Suprapubic skin (tissue), 4 donors: ENCODE measurements at regions not wholly inside any gene's neighbourhood (a gene's known extent, or its start where the extent isn't known, plus 50 kb on each side); places are given as distances from the start of the nearest gene placed in this dataset.

Experiments
- DNase-seq, 2 donors: peaks; one replicate each; pipeline ENCODE4 v3.0.0-alpha.2; 2019; ENCODE audit warnings: low spot score in 2 of 2
- H3K27ac ChIP-seq: fragments of 200-600 bp; sonication (generic); one replicate; pipeline ENCODE4 v1.5.1; 2019
- H3K27me3 ChIP-seq: fragments of 200-600 bp; sonication (generic); one replicate; pipeline ENCODE4 v1.5.1; 2019
- H3K36me3 ChIP-seq: fragments of 200-600 bp; sonication (generic); one replicate; pipeline ENCODE4 v1.5.1; 2019
- H3K4me1 ChIP-seq: fragments of 200-600 bp; sonication (generic); one replicate; pipeline ENCODE4 v1.5.1; 2019
- H3K4me3 ChIP-seq: fragments of 200-600 bp; sonication (generic); one replicate; pipeline ENCODE4 v1.5.1; 2019; ENCODE audit warnings: mild to moderate bottlenecking
- H3K9me3 ChIP-seq: fragments of 200-600 bp; sonication (generic); one replicate; pipeline ENCODE4 v1.5.1; 2019
- EP300 ChIP-seq: sonication (generic); formaldehyde crosslinking; IDR thresholded peaks from one replicate; pipeline ENCODE4 v1.6.1; 2017; ENCODE audit warnings: antibody characterized with exemption
- POLR2A ChIP-seq, 2 donors: fragments of 450-650 bp; IDR thresholded peaks; one replicate each; pipeline ENCODE4 v1.6.1; 2017; ENCODE audit warnings: antibody characterized with exemption in 2 of 2, mild to moderate bottlenecking in 2 of 2, moderate library complexity in 2 of 2
- POLR2AphosphoS5 ChIP-seq, 3 donors: sonication (generic); formaldehyde crosslinking; IDR thresholded peaks; one replicate each; pipeline ENCODE4 v1.6.1; 2017; ENCODE audit warnings: antibody characterized with exemption in 3 of 3
- WGBS: methylation state at CpG from one replicate; pipeline ENCODE4 v1.1.5; 2018; 5-methylcytosine and 5-hydroxymethylcytosine counted together
- TF ChIP-seq, protein P1 (sequence below), 2 donors: fragments of 200-600 bp in 1 of 2; fragments of 450-650 bp in 1 of 2; sonication (generic) in 1 of 2; IDR thresholded peaks; one replicate each; pipeline ENCODE4 v1.5.1; 2016 to 2019; ENCODE audit warnings: antibody characterized with exemption in 2 of 2, mild to moderate bottlenecking in 1 of 2, moderate library complexity in 1 of 2

DNA sequence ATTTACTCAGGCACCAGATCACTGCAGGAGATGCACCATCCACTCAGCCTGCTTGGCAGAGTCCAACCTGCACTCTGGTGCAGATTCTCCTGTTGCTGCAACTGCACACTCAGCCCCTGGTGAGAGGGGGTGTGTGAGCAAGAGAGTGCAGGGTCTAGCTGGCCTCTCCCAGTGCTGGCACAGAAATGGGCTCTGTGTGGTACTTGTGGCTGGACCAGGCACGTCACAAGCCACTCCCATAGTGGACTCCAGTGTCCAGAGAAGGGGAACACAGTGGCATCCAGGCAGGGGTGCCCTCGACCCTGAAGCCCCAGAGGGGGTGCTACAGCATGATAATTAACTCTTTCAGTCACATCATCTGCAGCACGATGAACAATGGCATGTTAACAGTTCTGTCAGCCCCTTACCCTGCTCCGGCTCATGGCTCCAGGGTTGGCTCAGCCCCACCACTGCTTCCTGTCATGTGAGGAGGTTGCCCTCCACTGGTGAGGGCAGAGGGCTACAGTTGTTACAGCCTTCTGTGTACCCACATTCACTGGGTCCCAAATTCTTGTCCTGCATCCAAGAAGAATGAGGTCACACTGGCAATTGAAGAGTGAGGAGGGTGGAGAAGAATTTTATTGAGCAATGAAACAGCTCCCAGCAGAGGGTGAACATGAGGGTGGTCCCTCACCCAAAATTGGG, 135.7 kb downstream of the EVA1A start:
- 78% methylated on average over 1 of the region's 4 CpGs for WGBS
- Histone ChIP-seq H3K4me1 (no peaks in the 10 kb centered on the region), H3K36me3 (no peaks in the 10 kb centered on the region), H3K27me3 (peaks cover 5% of the 10 kb centered on the region), H3K4me3 (no peak overlapping the region), H3K9me3 (no peaks in the 10 kb centered on the region), H3K27ac (no peak overlapping the region)
- TF ChIP-seq POLR2A (IDR thresholded peaks at IDR 0.05): no peak
- TF ChIP-seq, protein P1, sequence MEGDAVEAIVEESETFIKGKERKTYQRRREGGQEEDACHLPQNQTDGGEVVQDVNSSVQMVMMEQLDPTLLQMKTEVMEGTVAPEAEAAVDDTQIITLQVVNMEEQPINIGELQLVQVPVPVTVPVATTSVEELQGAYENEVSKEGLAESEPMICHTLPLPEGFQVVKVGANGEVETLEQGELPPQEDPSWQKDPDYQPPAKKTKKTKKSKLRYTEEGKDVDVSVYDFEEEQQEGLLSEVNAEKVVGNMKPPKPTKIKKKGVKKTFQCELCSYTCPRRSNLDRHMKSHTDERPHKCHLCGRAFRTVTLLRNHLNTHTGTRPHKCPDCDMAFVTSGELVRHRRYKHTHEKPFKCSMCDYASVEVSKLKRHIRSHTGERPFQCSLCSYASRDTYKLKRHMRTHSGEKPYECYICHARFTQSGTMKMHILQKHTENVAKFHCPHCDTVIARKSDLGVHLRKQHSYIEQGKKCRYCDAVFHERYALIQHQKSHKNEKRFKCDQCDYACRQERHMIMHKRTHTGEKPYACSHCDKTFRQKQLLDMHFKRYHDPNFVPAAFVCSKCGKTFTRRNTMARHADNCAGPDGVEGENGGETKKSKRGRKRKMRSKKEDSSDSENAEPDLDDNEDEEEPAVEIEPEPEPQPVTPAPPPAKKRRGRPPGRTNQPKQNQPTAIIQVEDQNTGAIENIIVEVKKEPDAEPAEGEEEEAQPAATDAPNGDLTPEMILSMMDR (IDR thresholded peaks at IDR 0.05): no peak
- no peak for TF ChIP-seq EP300
- TF ChIP-seq POLR2AphosphoS5 (IDR thresholded peaks at IDR 0.05): no peak
- no peak for DNase-seq

DNA sequence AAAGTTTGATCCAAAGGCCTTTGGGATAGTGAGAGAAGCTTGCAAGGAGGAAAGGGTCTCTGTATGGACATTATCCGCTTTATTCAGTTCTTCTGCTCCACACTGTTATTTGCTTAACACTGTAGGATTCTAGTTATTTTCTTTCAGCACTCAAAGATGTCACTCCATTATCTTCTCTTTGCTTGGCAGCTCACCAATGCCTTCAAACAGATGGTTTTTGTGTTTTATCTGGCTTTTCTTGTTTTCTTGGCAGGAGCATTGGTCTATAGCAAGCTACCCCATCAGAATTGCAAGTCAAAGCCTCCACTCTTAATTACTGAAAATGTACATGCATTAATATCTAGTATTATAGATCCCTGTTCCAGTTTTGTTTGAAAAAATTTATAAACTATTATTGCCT, 138.8 kb downstream of the EVA1A start:
- WGBS: 85% methylated on average over 1 of the region's 1 CpG

GRCh38 chr2:75416420-75417342, 144.1 kb downstream of the EVA1A start:
- Histone ChIP-seq H3K36me3 (no peaks in the 10 kb centered on the region), H3K4me3 (no peak overlapping the region), H3K9me3 (no peaks in the 10 kb centered on the region), H3K27ac (no peak overlapping the region), H3K27me3 (no peaks in the 10 kb centered on the region), H3K4me1 (no peaks in the 10 kb centered on the region)
- 38% methylated on average over 5 of the region's 5 CpGs for WGBS
- TF ChIP-seq, protein P1 (IDR thresholded peaks at IDR 0.05): no peak
- TF ChIP-seq EP300 (no peak), POLR2AphosphoS5 (IDR thresholded peaks at IDR 0.05) (no peak), POLR2A (IDR thresholded peaks at IDR 0.05) (no peak)
- no peak for DNase-seq

More for the DNA sequence above, 138.8 kb downstream of the EVA1A start:
- Histone ChIP-seq H3K27ac (no peak overlapping the region), H3K4me3 (no peak overlapping the region), H3K36me3 (no peaks in the 10 kb centered on the region), H3K4me1 (no peaks in the 10 kb centered on the region), H3K27me3 (no peaks in the 10 kb centered on the region), H3K9me3 (no peaks in the 10 kb centered on the region)
- TF ChIP-seq, protein P1 (IDR thresholded peaks at IDR 0.05): no peak
- no peak for DNase-seq

- TF ChIP-seq EP300 (no peak), POLR2AphosphoS5 (IDR thresholded peaks at IDR 0.05) (no peak), POLR2A (IDR thresholded peaks at IDR 0.05) (no peak)
- TF ChIP-seq, protein P1 (IDR thresholded peaks at IDR 0.05): no peak
- H3K4me1 ChIP-seq: no peaks in the 10 kb centered on the region
- 56% methylated on average over 1 of the region's 1 CpG for WGBS
- DNase-seq: no peak
- no peaks in the 10 kb centered on the region for H3K9me3 ChIP-seq
- H3K27ac ChIP-seq: no peak overlapping the region
- H3K36me3 ChIP-seq: no peaks in the 10 kb centered on the region
- H3K27me3 ChIP-seq: no peaks in the 10 kb centered on the region
- H3K4me3 ChIP-seq: no peak overlapping the region
Measured at GRCh38 chr2:75415731-75416130, 145.0 kb downstream of the EVA1A start.

- Histone ChIP-seq H3K27ac (no peak overlapping the region), H3K36me3 (no peaks in the 10 kb centered on the region), H3K4me1 (no peaks in the 10 kb centered on the region), H3K27me3 (no peaks in the 10 kb centered on the region), H3K4me3 (no peak overlapping the region), H3K9me3 (peaks cover 5% of the 10 kb centered on the region)
- WGBS: 53% methylated on average over 4 of the region's 4 CpGs
- TF ChIP-seq, protein P1 (IDR thresholded peaks at IDR 0.05): no peak
- TF ChIP-seq POLR2AphosphoS5 (IDR thresholded peaks at IDR 0.05) (no peak), EP300 (no peak), POLR2A (IDR thresholded peaks at IDR 0.05) (no peak)
- DNase-seq: no peak
Measured at GRCh38 chr2:75415111-75415626, 145.6 kb downstream of the EVA1A start.
